GM12878 (cell line): ENCODE measurements at regions not wholly inside any gene's neighbourhood (a gene's known extent, or its start where the extent isn't known, plus 50 kb on each side); places are given as distances from the start of the nearest gene placed in this dataset.

Source experiments
- ATAC-seq: fragments of 200-7000 bp; cut with Tn5 transposase; 3 replicates; pipeline ENCODE4 v1.9.1; 2020; ENCODE audit warnings: mild to moderate bottlenecking, moderate library complexity
- BruUV-seq: library from RNA; stranded (reverse); fragments of 400-500 nt; replicated peaks from 2 replicates; lab custom pipeline; 2021; lab: Mats Ljungman, UMichigan
- CTCF ChIA-PET: fragments of 300-600 bp; sonication (Branson Sonifier 250); formaldehyde crosslinking; extraction: SDS; loops from one replicate; lab custom pipeline; 2021; ENCODE audit warnings: inconsistent platforms; lab: Yijun Ruan, JAX
- POLR2A ChIA-PET: fragments of 350-600 bp; formaldehyde crosslinking; extraction: SDS; loops from one replicate; lab custom pipeline; 2021; ENCODE audit warnings: inconsistent platforms; lab: Charles Lee
- RAD21 ChIA-PET: fragments of 300-600 bp; sonication (Branson Sonifier 250); formaldehyde crosslinking; loops from one replicate; lab custom pipeline; 2023; ENCODE audit warnings: antibody characterized with exemption; ENCODE audit not compliant: unreplicated experiment; lab: Charles Lee
- SMC1A ChIA-PET: fragments of 300-600 bp; sonication (Branson Sonifier 250); formaldehyde crosslinking; loops from one replicate; lab custom pipeline; 2023; ENCODE audit not compliant: unreplicated experiment, uncharacterized antibody; lab: Charles Lee
- DNase-seq: peaks from one replicate; pipeline ENCODE4 v3.0.0-alpha.2; 2011; ENCODE audit warnings: low read depth, low spot score
- FAIRE-seq: peaks from 3 replicates; lab custom pipeline; 2011; peaks lifted over from hg19 to GRCh38; lab: Jason Lieb, UNC
- H2AFZ ChIP-seq: 2 replicates; pipeline ENCODE4 v1.6.0; 2011; ENCODE audit warnings: low read depth, low read length, control low read depth; ENCODE audit not compliant: control insufficient read depth
- H3K27ac ChIP-seq: 2 replicates; pipeline ENCODE4 v1.5.1; 2011; ENCODE audit warnings: control low read depth; ENCODE audit not compliant: control insufficient read depth, insufficient read depth
- H3K27me3 ChIP-seq, 2 experiments: replicated peaks in 1 of 2; 2 replicates each; pipeline versions ENCODE4 v1.6.0 to v1.6.1; 2011; ENCODE audit warnings: low read length in 1 of 2; ENCODE audit not compliant: control insufficient read depth in 2 of 2, insufficient read depth in 2 of 2
- H3K36me3 ChIP-seq, 2 experiments: 2 replicates each; pipeline ENCODE4 v1.5.1; 2011; ENCODE audit warnings: low read length in 1 of 2; ENCODE audit not compliant: control insufficient read depth in 2 of 2, insufficient read depth in 2 of 2
- H3K4me1 ChIP-seq: 2 replicates; pipeline ENCODE4 v1.6.1; 2011; ENCODE audit warnings: mild to moderate bottlenecking, low read length, moderate library complexity, mixed read lengths; ENCODE audit not compliant: control insufficient read depth, insufficient read depth
- H3K4me2 ChIP-seq: 2 replicates; pipeline ENCODE4 v1.6.0; 2011; ENCODE audit warnings: control low read depth; ENCODE audit not compliant: control insufficient read depth, insufficient read depth
- H3K4me3 ChIP-seq: fragments of 200-600 bp; sonication (generic); 2 replicates; pipeline ENCODE4 v1.5.1; 2016
- H3K79me2 ChIP-seq: 2 replicates; pipeline ENCODE4 v1.6.0; 2011; ENCODE audit warnings: low read length; ENCODE audit not compliant: control insufficient read depth, insufficient read depth
- H3K9ac ChIP-seq: 2 replicates; pipeline ENCODE4 v1.8.0; 2011; ENCODE audit warnings: low read length, control low read depth, mixed read lengths; ENCODE audit not compliant: control insufficient read depth, insufficient read depth
- H3K9me3 ChIP-seq: replicated peaks from 3 replicates; pipeline ENCODE4 v1.5.1; 2011; ENCODE audit warnings: mild to moderate bottlenecking, low read length; ENCODE audit not compliant: control insufficient read depth, insufficient read depth
- H4K20me1 ChIP-seq: 2 replicates; pipeline ENCODE4 v1.6.0; 2011; ENCODE audit not compliant: control insufficient read depth, insufficient read depth
- BCLAF1 ChIP-seq: fragments of 450-650 bp; IDR thresholded peaks from 2 replicates; pipeline ENCODE4 v1.6.1; 2017; ENCODE audit warnings: antibody characterized with exemption, mild to moderate bottlenecking, moderate library complexity
- BRCA1 ChIP-seq: IDR thresholded peaks from 2 replicates; pipeline ENCODE4 v1.6.1; 2011; ENCODE audit warnings: low read depth, low read length, improper control_type of control experiment
- CEBPZ ChIP-seq: fragments of 150-350 bp; IDR thresholded peaks from 2 replicates; pipeline ENCODE4 v1.6.1; 2016; ENCODE audit warnings: low read depth, low read length
- EP300 ChIP-seq, 2 experiments: fragments of 150-350 bp in 1 of 2; IDR thresholded peaks; 2 replicates each; pipeline ENCODE4 v1.6.1; 2011 to 2012; ENCODE audit warnings: low read depth in 2 of 2, low read length in 2 of 2, borderline replicate concordance in 1 of 2, improper control_type of control experiment in 1 of 2, inconsistent platforms in 1 of 2; ENCODE audit not compliant: control insufficient read depth in 1 of 2
- MEF2A ChIP-seq: IDR thresholded peaks from 2 replicates; pipeline ENCODE4 v1.6.1; 2011; ENCODE audit warnings: low read depth, mild to moderate bottlenecking, low read length, moderate library complexity; ENCODE audit not compliant: insufficient read depth
- MYB ChIP-seq: fragments of 150-350 bp; IDR thresholded peaks from 2 replicates; pipeline ENCODE4 v1.6.1; 2014; ENCODE audit warnings: mild to moderate bottlenecking, low read depth, low read length, borderline replicate concordance
- RELA ChIP-seq: fragments of 450-650 bp; IDR thresholded peaks from 2 replicates; pipeline ENCODE4 v1.8.0; 2014; ENCODE audit warnings: borderline replicate concordance; ENCODE audit not compliant: partially characterized antibody
- SUZ12 ChIP-seq: fragments of 200-600 bp; sonication (generic); IDR thresholded peaks from one replicate; pipeline ENCODE4 v1.6.1; 2018; ENCODE audit warnings: antibody characterized with exemption, mild to moderate bottlenecking; ENCODE audit not compliant: unreplicated experiment
- TCF12 ChIP-seq: IDR thresholded peaks from 2 replicates; pipeline ENCODE4 v1.6.1; 2011; ENCODE audit warnings: low read depth, mild to moderate bottlenecking, low read length
- USF2 ChIP-seq: IDR thresholded peaks from 2 replicates; pipeline ENCODE4 v1.6.1; 2011; ENCODE audit warnings: low read depth, low read length, improper control_type of control experiment, borderline replicate concordance
- ZNF622 ChIP-seq: fragments of 450-650 bp; IDR thresholded peaks from 2 replicates; pipeline ENCODE4 v1.6.1; 2017; ENCODE audit warnings: mild to moderate bottlenecking, inconsistent platforms
- WGBS: methylation state at CpG from one replicate; pipeline ENCODE4 v1.1.6; 2016; ENCODE audit warnings: low lambda C conversion rate; ENCODE audit not compliant: insufficient replicate concordance, insufficient coverage; ENCODE audit errors: missing lambda C conversion rate; 5-methylcytosine and 5-hydroxymethylcytosine counted together
- in situ Hi-C: fragments of 300-500 bp; cut with MboI; formaldehyde crosslinking; loops from 9 replicates; pipeline ENCODE4 v1.14.3; 2018; ENCODE audit warnings: mixed read lengths
- intact Hi-C: fragments of 100-400 bp; cut with micrococcal nuclease; formaldehyde crosslinking; loops from one replicate; pipeline ENCODE4 v1.14.2; 2022; ENCODE audit not compliant: unreplicated experiment

- intact Hi-C loops, result no loop called here
- no peak overlapping the region for H3K4me3 ChIP-seq
- no peaks in the 10 kb centered on the region for H3K79me2 ChIP-seq
- no peak for DNase-seq
- H3K27ac ChIP-seq, result no peak overlapping the region
- WGBS, result 0% methylated on average over 2 of the region's 2 CpGs
- ChIA-PET SMC1A (no interaction called here), POLR2A (no interaction called here), RAD21 (no interaction called here), CTCF (no interaction called here)
- no peak for FAIRE-seq
- H3K36me3 ChIP-seq, result no peaks in the 10 kb centered on the region
- no peak for ATAC-seq
- in situ Hi-C loops, result no loop called here
- H3K4me2 ChIP-seq, result no peak overlapping the region
- no peaks in the 10 kb centered on the region for H3K9me3 ChIP-seq
- no peak overlapping the region for H2AFZ ChIP-seq
- H4K20me1 ChIP-seq, result no peaks in the 10 kb centered on the region
- TF ChIP-seq MYB, result no peak
- TF ChIP-seq RELA, result no peak
- TF ChIP-seq TCF12, result no peak
- TF ChIP-seq EP300 (IDR thresholded peaks at IDR 0.05; ENCODE audit: borderline replicate concordance in 1 of 2, control insufficient read depth in 1 of 2, low read depth in 2 of 2, low read length in 2 of 2), result no peak
- TF ChIP-seq ZNF622, result no peak
- no peak for TF ChIP-seq BCLAF1
- TF ChIP-seq USF2, result no peak
- TF ChIP-seq MEF2A, result no peak
- TF ChIP-seq BRCA1, result no peak
- no peak for TF ChIP-seq SUZ12
- TF ChIP-seq CEBPZ, result no peak
- no peaks in the 10 kb centered on the region; a peak in 1 of 4 replicates for H3K27me3 ChIP-seq
- H3K4me1 ChIP-seq, result no peaks in the 10 kb centered on the region
- no peak overlapping the region for H3K9ac ChIP-seq
- no TSS peak for BruUV-seq
Observed at GRCh38 chr1:38331496-38332210, 285.1 kb upstream of the POU3F1 start.
